ENCODE measurements at regions not wholly inside any gene's neighbourhood (a gene's known extent, or its start where the extent isn't known, plus 50 kb on each side); places are given as distances from the start of the nearest gene placed in this dataset.

DNA sequence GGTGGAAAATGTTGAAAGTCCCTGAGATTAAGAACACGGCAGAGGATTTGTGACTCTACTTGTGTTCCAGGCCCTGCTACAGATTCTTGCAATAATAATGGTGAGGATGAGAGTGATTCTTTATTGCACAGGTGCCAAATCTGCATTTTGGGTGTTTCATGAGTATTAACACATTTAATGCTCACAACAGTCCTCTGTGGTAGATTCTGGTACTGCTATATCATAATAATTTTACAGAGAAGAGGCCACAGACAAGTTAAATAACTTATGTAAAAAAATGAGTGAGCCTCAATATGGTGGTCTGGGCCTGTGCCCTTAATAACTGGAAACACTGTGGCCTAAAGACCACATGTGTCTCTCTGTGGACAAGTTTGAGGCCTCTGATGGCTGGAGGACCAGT lies 124.3 kb downstream of the C4orf33 start:
- Histone ChIP-seq H3K9me3 (ENCODE audit: control insufficient read depth in 4 of 4, low read length in 3 of 4) (no peaks in the 10 kb centered on the region), H3K4me1 (ENCODE audit: control insufficient read depth in 4 of 4, insufficient read depth in 4 of 4, low read length in 3 of 4) (no peaks in the 10 kb centered on the region), H3K27me3 (ENCODE audit: control insufficient read depth in 4 of 4, insufficient read depth in 4 of 4, low read length in 3 of 4) (no peaks in the 10 kb centered on the region), H3K36me3 (ENCODE audit: control insufficient read depth in 4 of 4, insufficient read depth in 3 of 4, low read depth in 1 of 4, low read length in 3 of 4) (no peaks in the 10 kb centered on the region), H3K27ac (ENCODE audit: low read depth in 1 of 2, low read length in 2 of 2) (no peak overlapping the region), H3K4me3 (ENCODE audit: low read depth in 1 of 3, low read length in 3 of 3) (no peak overlapping the region), H3K9ac (ENCODE audit: low read depth in 1 of 2, low read length in 2 of 2) (no peak overlapping the region)
- 89% methylated on average over 1 of the region's 1 CpG for WGBS
- no peak for DNase-seq (ENCODE audit: low spot score)
- TF ChIP-seq FOXA2 (IDR thresholded peaks at IDR 0.05) (no peak), NR2F2 (IDR thresholded peaks at IDR 0.05) (no peak), GABPA (IDR thresholded peaks at IDR 0.05 in 1 of 2, conservative IDR thresholded peaks at IDR 0.05 in 1 of 2) (no peak), HNF4A (conservative IDR thresholded peaks at IDR 0.05) (no peak), HNF4G (IDR thresholded peaks at IDR 0.05) (no peak), MAX (IDR thresholded peaks at IDR 0.05) (no peak), CTCF (IDR thresholded peaks at IDR 0.05; ENCODE audit: low read depth, low read length, missing input control) (no peak), RAD21 (IDR thresholded peaks at IDR 0.05) (no peak), TAF1 (conservative IDR thresholded peaks at IDR 0.05) (no peak), EGR1 (IDR thresholded peaks at IDR 0.05; ENCODE audit: low read depth in 2 of 2) (no peak), JUND (IDR thresholded peaks at IDR 0.05) (no peak), RXRA (IDR thresholded peaks at IDR 0.05) (no peak), YY1 (IDR thresholded peaks at IDR 0.05) (no peak)
- TF ChIP-seq, protein P1, sequence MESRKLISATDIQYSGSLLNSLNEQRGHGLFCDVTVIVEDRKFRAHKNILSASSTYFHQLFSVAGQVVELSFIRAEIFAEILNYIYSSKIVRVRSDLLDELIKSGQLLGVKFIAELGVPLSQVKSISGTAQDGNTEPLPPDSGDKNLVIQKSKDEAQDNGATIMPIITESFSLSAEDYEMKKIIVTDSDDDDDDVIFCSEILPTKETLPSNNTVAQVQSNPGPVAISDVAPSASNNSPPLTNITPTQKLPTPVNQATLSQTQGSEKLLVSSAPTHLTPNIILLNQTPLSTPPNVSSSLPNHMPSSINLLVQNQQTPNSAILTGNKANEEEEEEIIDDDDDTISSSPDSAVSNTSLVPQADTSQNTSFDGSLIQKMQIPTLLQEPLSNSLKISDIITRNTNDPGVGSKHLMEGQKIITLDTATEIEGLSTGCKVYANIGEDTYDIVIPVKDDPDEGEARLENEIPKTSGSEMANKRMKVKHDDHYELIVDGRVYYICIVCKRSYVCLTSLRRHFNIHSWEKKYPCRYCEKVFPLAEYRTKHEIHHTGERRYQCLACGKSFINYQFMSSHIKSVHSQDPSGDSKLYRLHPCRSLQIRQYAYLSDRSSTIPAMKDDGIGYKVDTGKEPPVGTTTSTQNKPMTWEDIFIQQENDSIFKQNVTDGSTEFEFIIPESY (IDR thresholded peaks at IDR 0.05), result no peak

DNA sequence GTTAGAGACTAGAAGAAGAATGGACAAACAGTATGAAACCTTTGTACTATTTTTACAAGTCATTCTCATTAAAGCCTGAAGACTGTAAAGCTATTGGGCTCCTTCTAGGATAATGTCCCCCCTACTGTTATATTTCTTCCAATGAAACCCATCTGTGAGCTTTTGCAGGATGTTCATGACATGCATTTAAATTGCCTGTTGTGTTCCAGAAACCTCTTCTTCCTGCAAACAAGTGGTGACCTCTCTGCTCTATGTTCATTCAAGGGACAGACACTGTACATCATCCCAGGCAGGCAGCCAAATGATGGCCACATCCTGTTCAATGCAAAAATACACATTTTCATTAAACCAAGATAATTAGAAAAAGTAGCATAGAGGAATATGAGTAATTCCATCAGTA lies 128.0 kb downstream of the C4orf33 start:
- DNase-seq (ENCODE audit: low spot score), result no peak
- Histone ChIP-seq H3K27ac (ENCODE audit: low read depth in 1 of 2, low read length in 2 of 2) (no peak overlapping the region), H3K4me1 (ENCODE audit: control insufficient read depth in 4 of 4, insufficient read depth in 4 of 4, low read length in 3 of 4) (no peaks in the 10 kb centered on the region), H3K27me3 (ENCODE audit: control insufficient read depth in 4 of 4, insufficient read depth in 4 of 4, low read length in 3 of 4) (no peaks in the 10 kb centered on the region), H3K9me3 (ENCODE audit: control insufficient read depth in 4 of 4, low read length in 3 of 4) (no peaks in the 10 kb centered on the region), H3K4me3 (ENCODE audit: low read depth in 1 of 3, low read length in 3 of 3) (no peak overlapping the region), H3K9ac (ENCODE audit: low read depth in 1 of 2, low read length in 2 of 2) (no peak overlapping the region), H3K36me3 (ENCODE audit: control insufficient read depth in 4 of 4, insufficient read depth in 3 of 4, low read depth in 1 of 4, low read length in 3 of 4) (no peaks in the 10 kb centered on the region)
- TF ChIP-seq SP1 (IDR thresholded peaks at IDR 0.05), result no peak
- TF ChIP-seq NR2F2 (IDR thresholded peaks at IDR 0.05), result peak; percentile 18

GRCh38 chr4:129230846-129231245 lies 134.9 kb downstream of the C4orf33 start:
- Histone ChIP-seq H3K9ac (ENCODE audit: low read depth in 1 of 2, low read length in 2 of 2) (no peak overlapping the region), H3K4me1 (ENCODE audit: control insufficient read depth in 4 of 4, insufficient read depth in 4 of 4, low read length in 3 of 4) (no peaks in the 10 kb centered on the region), H3K36me3 (ENCODE audit: control insufficient read depth in 4 of 4, insufficient read depth in 3 of 4, low read depth in 1 of 4, low read length in 3 of 4) (no peaks in the 10 kb centered on the region), H3K27ac (ENCODE audit: low read depth in 1 of 2, low read length in 2 of 2) (no peak overlapping the region), H3K27me3 (ENCODE audit: control insufficient read depth in 4 of 4, insufficient read depth in 4 of 4, low read length in 3 of 4) (no peaks in the 10 kb centered on the region), H3K9me3 (ENCODE audit: control insufficient read depth in 4 of 4, low read length in 3 of 4) (no peaks in the 10 kb centered on the region), H3K4me3 (ENCODE audit: low read depth in 1 of 3, low read length in 3 of 3) (no peak overlapping the region)
- 93% methylated on average over 4 of the region's 4 CpGs for WGBS
- TF ChIP-seq, protein P1 (IDR thresholded peaks at IDR 0.05), result no peak
- TF ChIP-seq YY1 (IDR thresholded peaks at IDR 0.05) (no peak), JUND (IDR thresholded peaks at IDR 0.05) (no peak), MAX (IDR thresholded peaks at IDR 0.05) (no peak), FOXA2 (IDR thresholded peaks at IDR 0.05) (no peak)
- TF ChIP-seq, protein P2, sequence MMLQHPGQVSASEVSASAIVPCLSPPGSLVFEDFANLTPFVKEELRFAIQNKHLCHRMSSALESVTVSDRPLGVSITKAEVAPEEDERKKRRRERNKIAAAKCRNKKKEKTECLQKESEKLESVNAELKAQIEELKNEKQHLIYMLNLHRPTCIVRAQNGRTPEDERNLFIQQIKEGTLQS (IDR thresholded peaks at IDR 0.05), result no peak
- TF ChIP-seq, protein P3, sequence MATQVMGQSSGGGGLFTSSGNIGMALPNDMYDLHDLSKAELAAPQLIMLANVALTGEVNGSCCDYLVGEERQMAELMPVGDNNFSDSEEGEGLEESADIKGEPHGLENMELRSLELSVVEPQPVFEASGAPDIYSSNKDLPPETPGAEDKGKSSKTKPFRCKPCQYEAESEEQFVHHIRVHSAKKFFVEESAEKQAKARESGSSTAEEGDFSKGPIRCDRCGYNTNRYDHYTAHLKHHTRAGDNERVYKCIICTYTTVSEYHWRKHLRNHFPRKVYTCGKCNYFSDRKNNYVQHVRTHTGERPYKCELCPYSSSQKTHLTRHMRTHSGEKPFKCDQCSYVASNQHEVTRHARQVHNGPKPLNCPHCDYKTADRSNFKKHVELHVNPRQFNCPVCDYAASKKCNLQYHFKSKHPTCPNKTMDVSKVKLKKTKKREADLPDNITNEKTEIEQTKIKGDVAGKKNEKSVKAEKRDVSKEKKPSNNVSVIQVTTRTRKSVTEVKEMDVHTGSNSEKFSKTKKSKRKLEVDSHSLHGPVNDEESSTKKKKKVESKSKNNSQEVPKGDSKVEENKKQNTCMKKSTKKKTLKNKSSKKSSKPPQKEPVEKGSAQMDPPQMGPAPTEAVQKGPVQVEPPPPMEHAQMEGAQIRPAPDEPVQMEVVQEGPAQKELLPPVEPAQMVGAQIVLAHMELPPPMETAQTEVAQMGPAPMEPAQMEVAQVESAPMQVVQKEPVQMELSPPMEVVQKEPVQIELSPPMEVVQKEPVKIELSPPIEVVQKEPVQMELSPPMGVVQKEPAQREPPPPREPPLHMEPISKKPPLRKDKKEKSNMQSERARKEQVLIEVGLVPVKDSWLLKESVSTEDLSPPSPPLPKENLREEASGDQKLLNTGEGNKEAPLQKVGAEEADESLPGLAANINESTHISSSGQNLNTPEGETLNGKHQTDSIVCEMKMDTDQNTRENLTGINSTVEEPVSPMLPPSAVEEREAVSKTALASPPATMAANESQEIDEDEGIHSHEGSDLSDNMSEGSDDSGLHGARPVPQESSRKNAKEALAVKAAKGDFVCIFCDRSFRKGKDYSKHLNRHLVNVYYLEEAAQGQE (IDR thresholded peaks at IDR 0.05), result no peak
- DNase-seq (ENCODE audit: low spot score), result no peak
